ENCODE measurements at regions not wholly inside any gene's neighbourhood (a gene's known extent, or its start where the extent isn't known, plus 50 kb on each side); places are given as distances from the start of the nearest gene placed in this dataset.

DNA sequence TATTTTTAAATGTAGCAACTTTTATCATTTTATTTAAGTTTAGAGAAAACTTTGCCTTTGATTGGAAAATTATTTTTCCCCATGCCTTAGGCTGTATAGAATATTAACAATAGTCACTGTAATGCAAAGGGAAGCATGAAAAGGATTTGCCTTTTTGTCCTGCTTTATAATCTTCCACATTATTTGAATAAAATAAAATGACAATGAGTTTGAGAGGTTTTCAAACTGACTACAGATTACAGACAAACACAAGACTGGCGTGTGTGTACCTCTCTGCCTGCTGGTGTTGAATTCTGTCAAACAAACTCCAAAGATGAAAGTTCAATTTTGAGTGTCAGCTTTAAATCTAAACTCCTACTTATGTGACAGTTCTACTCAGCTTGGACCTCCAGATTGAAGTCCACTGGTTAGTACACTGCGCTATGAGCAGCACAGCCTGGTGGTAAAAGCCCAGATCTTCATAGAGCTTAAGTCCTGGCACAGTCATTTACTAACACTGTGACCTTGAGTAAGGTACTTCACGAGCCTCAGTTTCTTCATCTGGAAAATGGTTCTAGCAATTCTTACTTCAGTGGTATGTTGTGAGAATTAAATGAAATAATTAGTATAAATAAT is 98.3 kb upstream of the CPNE8 start:
- TF ChIP-seq, protein P1, sequence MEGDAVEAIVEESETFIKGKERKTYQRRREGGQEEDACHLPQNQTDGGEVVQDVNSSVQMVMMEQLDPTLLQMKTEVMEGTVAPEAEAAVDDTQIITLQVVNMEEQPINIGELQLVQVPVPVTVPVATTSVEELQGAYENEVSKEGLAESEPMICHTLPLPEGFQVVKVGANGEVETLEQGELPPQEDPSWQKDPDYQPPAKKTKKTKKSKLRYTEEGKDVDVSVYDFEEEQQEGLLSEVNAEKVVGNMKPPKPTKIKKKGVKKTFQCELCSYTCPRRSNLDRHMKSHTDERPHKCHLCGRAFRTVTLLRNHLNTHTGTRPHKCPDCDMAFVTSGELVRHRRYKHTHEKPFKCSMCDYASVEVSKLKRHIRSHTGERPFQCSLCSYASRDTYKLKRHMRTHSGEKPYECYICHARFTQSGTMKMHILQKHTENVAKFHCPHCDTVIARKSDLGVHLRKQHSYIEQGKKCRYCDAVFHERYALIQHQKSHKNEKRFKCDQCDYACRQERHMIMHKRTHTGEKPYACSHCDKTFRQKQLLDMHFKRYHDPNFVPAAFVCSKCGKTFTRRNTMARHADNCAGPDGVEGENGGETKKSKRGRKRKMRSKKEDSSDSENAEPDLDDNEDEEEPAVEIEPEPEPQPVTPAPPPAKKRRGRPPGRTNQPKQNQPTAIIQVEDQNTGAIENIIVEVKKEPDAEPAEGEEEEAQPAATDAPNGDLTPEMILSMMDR (IDR thresholded peaks at IDR 0.05; ENCODE audit: insufficient read depth, low read depth, low read length): no peak
- DNase-seq (ENCODE audit: low read depth): no peak

DNA sequence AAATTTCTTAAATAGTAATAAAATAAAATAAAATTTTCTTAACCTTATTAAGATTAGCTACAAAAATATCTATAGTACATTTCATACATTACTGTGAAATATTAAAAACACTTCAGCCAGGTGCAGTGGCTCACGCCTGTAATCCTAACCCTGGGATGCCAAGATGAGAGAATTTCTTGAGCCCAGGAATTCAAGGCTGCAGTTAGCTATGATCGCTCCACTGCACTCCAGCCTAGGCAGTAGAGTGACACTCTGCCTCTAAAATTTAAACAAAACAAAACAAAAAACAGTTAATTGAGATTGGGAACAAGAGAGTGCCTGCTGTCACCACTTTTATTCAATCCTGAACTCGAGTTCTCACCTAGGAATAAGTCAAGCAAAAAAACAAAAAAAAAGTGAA is 95.0 kb upstream of the CPNE8 start:
- H3K4me3 ChIP-seq (ENCODE audit: low read depth, low read length): no peak overlapping the region
- no peak for DNase-seq (ENCODE audit: low read depth)
- TF ChIP-seq, protein P1 (IDR thresholded peaks at IDR 0.05; ENCODE audit: insufficient read depth, low read depth, low read length): no peak

More for the DNA sequence above, 98.3 kb upstream of the CPNE8 start:
- H3K4me3 ChIP-seq (ENCODE audit: low read depth, low read length): no peak overlapping the region

DNA sequence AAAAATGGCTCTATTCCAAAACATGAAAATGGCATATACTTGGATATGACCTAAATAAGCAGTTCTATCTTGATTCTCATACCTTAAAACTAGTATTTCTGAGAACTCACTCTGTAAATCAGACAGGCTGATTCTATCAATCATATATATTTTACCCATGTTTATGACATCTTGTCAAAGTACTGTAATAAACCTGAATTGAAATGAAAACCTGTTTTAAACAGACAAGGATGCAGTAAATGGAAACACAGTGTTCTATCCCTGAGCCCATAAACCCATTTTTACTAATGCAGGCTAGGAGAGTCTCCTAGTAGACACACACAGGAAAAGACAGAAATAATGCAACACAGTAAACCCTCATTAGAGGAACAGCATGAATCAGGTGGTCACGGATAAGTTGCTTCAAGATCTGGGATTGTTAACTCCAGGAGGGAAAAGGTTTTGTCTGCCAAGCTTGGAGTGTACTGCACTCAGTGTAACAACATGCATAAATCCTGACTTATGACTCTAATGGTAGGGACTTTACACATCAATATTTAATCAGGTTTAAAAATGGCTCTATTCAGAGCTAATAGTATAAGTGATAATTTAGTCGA is 93.6 kb upstream of the CPNE8 start:
- no peak for DNase-seq (ENCODE audit: low read depth)
- no peak overlapping the region for H3K4me3 ChIP-seq (ENCODE audit: low read depth, low read length)
- TF ChIP-seq, protein P1 (IDR thresholded peaks at IDR 0.05; ENCODE audit: insufficient read depth, low read depth, low read length): no peak

DNA sequence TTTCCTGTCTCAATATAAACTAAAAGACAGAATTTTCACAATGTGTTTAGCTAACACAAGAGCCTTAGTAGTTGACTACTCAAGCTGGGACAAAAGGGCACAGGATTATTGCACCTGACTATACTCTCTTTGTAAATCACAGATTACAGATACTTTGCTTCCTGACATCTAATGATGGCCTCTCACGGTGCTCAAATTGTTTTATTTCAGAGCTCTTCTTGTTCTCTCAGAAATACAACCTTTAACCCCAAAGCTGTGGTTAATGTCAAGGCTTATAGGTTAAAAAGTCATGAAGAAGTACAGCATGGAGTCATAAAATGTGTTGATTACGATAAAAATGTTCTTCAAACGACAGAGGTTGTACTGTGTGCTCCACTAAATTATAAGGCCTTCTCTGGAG is 89.9 kb upstream of the CPNE8 start:
- no peak overlapping the region for H3K4me3 ChIP-seq (ENCODE audit: low read depth, low read length)
- no peak for DNase-seq (ENCODE audit: low read depth)
- TF ChIP-seq, protein P1 (IDR thresholded peaks at IDR 0.05; ENCODE audit: insufficient read depth, low read depth, low read length): no peak

DNA sequence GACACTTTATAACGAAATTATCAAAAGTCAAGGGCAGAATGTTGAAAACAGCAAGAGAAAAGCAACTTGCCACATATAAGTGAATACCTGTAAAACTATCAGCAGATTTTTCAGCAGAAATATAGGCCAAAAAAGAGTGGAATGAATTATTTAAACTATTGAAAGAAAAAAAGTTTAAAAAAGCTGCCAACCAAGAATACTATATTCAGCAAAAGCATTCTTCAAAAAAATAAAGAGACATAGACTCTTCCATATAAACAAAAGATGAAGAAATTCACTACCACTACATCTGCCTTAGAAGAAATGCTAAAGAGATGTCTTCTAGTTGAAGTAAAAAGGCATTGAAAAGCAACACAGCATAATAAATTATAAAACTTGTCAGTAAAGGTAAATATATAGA is 80.6 kb upstream of the CPNE8 start:
- no peak for DNase-seq (ENCODE audit: low read depth)
- TF ChIP-seq, protein P1 (IDR thresholded peaks at IDR 0.05; ENCODE audit: insufficient read depth, low read depth, low read length): no peak
- no peak overlapping the region for H3K4me3 ChIP-seq (ENCODE audit: low read depth, low read length)

DNA sequence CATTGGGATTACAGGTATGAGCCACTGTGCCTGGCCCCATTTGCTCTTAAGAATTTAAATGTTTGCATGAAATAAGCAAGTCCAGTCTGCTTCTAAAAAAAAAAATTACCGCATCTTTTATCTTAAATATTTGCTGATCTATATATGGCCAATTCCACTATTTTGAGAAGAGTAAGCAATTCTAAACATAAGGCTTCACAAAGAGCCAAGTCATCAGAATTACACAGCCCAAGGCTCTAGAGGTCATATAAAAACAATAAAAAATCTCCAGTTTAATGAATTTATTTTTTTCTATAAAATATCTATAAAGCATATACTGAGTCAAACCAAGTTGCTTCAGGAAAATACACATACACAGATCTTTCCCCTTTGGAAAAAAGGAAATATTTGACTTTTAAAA is 79.0 kb upstream of the CPNE8 start:
- TF ChIP-seq, protein P1 (IDR thresholded peaks at IDR 0.05; ENCODE audit: insufficient read depth, low read depth, low read length): no peak
- H3K4me3 ChIP-seq (ENCODE audit: low read depth, low read length): no peak overlapping the region
- no peak for DNase-seq (ENCODE audit: low read depth)

All from fibroblast of villous mesenchyme (primary cell).